ENCODE measurements at regions not wholly inside any gene's neighbourhood (a gene's known extent, or its start where the extent isn't known, plus 50 kb on each side); places are given as distances from the start of the nearest gene placed in this dataset.

- no peak for TF ChIP-seq ZNF555 (tag by site-specific recombination; conservative IDR thresholded peaks at IDR 0.05)
- no peak for TF ChIP-seq HOXD13 (CRISPR knock-in tag; IDR thresholded peaks at IDR 0.05; ENCODE audit: borderline replicate concordance)
These were observed 295.3 kb upstream of the DMRT1 start (continued) for GRCh38 chr9:546235-546634.

- H3K9me3 ChIP-seq (ENCODE audit: control insufficient read depth, insufficient read depth, low read depth, low read length), result no peaks in the 10 kb centered on the region
- peak; percentile 52; the same call in 1 of the 2 replicates for TF ChIP-seq ZBTB17 (tag by site-specific recombination; IDR thresholded peaks at IDR 0.05)
- peak; percentile 83 for TF ChIP-seq FEZF1 (tag by site-specific recombination; IDR thresholded peaks at IDR 0.05)
- TF ChIP-seq MEIS1 (CRISPR knock-in tag; IDR thresholded peaks at IDR 0.05; ENCODE audit: borderline replicate concordance), result no peak
- no peak for TF ChIP-seq ZXDB (tag by site-specific recombination; IDR thresholded peaks at IDR 0.05)
- TF ChIP-seq ZFP69B (tag by site-specific recombination; IDR thresholded peaks at IDR 0.05), result no peak
- TF ChIP-seq ZNF223 (tag by site-specific recombination; IDR thresholded peaks at IDR 0.05), result no peak
- TF ChIP-seq CTCF (tag by site-specific recombination; IDR thresholded peaks at IDR 0.05), result 0 out of 2 replicates have a peak, but pooled peaks have one; percentile 9
- TF ChIP-seq ZSCAN18 (tag by site-specific recombination; IDR thresholded peaks at IDR 0.05), result no peak
- no peak for TF ChIP-seq GLIS1 (tag by site-specific recombination; IDR thresholded peaks at IDR 0.05)
- peak; percentile 80 for TF ChIP-seq IKZF3 (tag by site-specific recombination; IDR thresholded peaks at IDR 0.05)
- TF ChIP-seq ZNF366 (tag by site-specific recombination; conservative IDR thresholded peaks at IDR 0.05), result peak; percentile 32; the same call in 1 of the 2 replicates
- TF ChIP-seq ZNF19 (tag by site-specific recombination; IDR thresholded peaks at IDR 0.05; ENCODE audit: low read depth), result no peak
- peaks cover 0 to 4% of the 10 kb centered on the region in 2 experiments; a peak in 1 of 3 replicates for H3K36me3 ChIP-seq (ENCODE audit: control insufficient read depth in 2 of 2, insufficient read depth in 1 of 2, low read length in 2 of 2)
- POLR2A ChIA-PET, result interaction anchor here (0.5 kb wide), 1 partner anchor 26 kb away, joined by 5 read pairs; no protein-coding TSS in a partner anchor
- no peaks in the 10 kb centered on the region for H3K4me1 ChIP-seq (ENCODE audit: control insufficient read depth, insufficient read depth, low read length)
- CTCF ChIA-PET, result no interaction called here
- H3K4me3 ChIP-seq (ENCODE audit: low read depth, low read length), result no peak overlapping the region
- peak overlapping the region; percentile 34; the same call in 1 of the 2 replicates for H3K27ac ChIP-seq (ENCODE audit: extremely low read depth, low read depth, low read length)
These were observed 294.7 kb upstream of the DMRT1 start for GRCh38 chr9:546797-547223.

GRCh38 chr9:547314-547713 is 294.2 kb upstream of the DMRT1 start:
- Histone ChIP-seq H3K27ac (ENCODE audit: extremely low read depth, low read depth, low read length) (no peak overlapping the region), H3K9me3 (ENCODE audit: control insufficient read depth, insufficient read depth, low read depth, low read length) (no peaks in the 10 kb centered on the region), H3K36me3 (ENCODE audit: control insufficient read depth in 2 of 2, insufficient read depth in 1 of 2, low read length in 2 of 2) (peaks cover 0 to 4% of the 10 kb centered on the region in 2 experiments; a peak in 1 of 3 replicates), H3K4me1 (ENCODE audit: control insufficient read depth, insufficient read depth, low read length) (no peaks in the 10 kb centered on the region), H3K4me3 (ENCODE audit: low read depth, low read length) (no peak overlapping the region)
- ChIA-PET POLR2A (no interaction called here), CTCF (no interaction called here)
- TF ChIP-seq ZNF596 (tag by site-specific recombination; IDR thresholded peaks at IDR 0.05) (no peak), ZBTB1 (tag by site-specific recombination; IDR thresholded peaks at IDR 0.05) (no peak), ZNF785 (tag by site-specific recombination; IDR thresholded peaks at IDR 0.05) (no peak), KLF10 (tag by site-specific recombination; IDR thresholded peaks at IDR 0.05) (no peak), ZNF221 (tag by site-specific recombination; IDR thresholded peaks at IDR 0.05; ENCODE audit: borderline replicate concordance) (no peak), ZNF510 (tag by site-specific recombination; IDR thresholded peaks at IDR 0.05; ENCODE audit: insufficient replicate concordance) (no peak), ZNF239 (tag by site-specific recombination; IDR thresholded peaks at IDR 0.05) (no peak), ZNF394 (tag by site-specific recombination; IDR thresholded peaks at IDR 0.05; ENCODE audit: borderline replicate concordance) (no peak), ZNF10 (tag by site-specific recombination; IDR thresholded peaks at IDR 0.05) (no peak), ZNF16 (tag by site-specific recombination; IDR thresholded peaks at IDR 0.05; ENCODE audit: low read depth) (no peak), ZIC2 (tag by site-specific recombination; IDR thresholded peaks at IDR 0.05) (no peak), HOXA7 (CRISPR knock-in tag; IDR thresholded peaks at IDR 0.05; ENCODE audit: borderline replicate concordance) (no peak), ZNF639 (tag by site-specific recombination; IDR thresholded peaks at IDR 0.05) (no peak), ZNF585B (tag by site-specific recombination; IDR thresholded peaks at IDR 0.05) (no peak)

Data from HEK293 (cell line).